HepG2 (cell line): ENCODE measurements at regions not wholly inside any gene's neighbourhood (a gene's known extent, or its start where the extent isn't known, plus 50 kb on each side); places are given as distances from the start of the nearest gene placed in this dataset.

ENCODE experiments used
- ATAC-seq: fragments of 200-7000 bp; cut with Tn5 transposase; 3 replicates; pipeline ENCODE4 v1.9.1; 2020; ENCODE audit warnings: mild to moderate bottlenecking, moderate library complexity
- BruUV-seq: library from RNA; stranded (reverse); fragments of 400-500 nt; replicated peaks from 2 replicates; lab custom pipeline; 2021; lab: Mats Ljungman, UMichigan
- CTCF ChIA-PET: fragments of 300-600 bp; formaldehyde crosslinking; extraction: SDS; loops from one replicate; lab custom pipeline; 2021; ENCODE audit warnings: low total read pairs, inconsistent platforms, low intra/inter-chr PET ratio; lab: Yijun Ruan, JAX
- POLR2A ChIA-PET: fragments of 350-600 bp; sonication (Branson Sonifier 250); formaldehyde crosslinking; loops from one replicate; lab custom pipeline; 2020; ENCODE audit warnings: antibody characterized with exemption, inconsistent platforms; lab: Yijun Ruan, JAX
- DNase-seq: peaks from one replicate; pipeline ENCODE4 v3.0.0-alpha.2; 2015; ENCODE audit warnings: low spot score
- FAIRE-seq: peaks from 3 replicates; lab custom pipeline; 2011; peaks lifted over from hg19 to GRCh38; lab: Jason Lieb, UNC
- H2AFZ ChIP-seq: one replicate; pipeline ENCODE4 v1.6.1; 2011; ENCODE audit warnings: low read length, inconsistent platforms
- H3K27ac ChIP-seq: fragments of 300-600 bp; 3 replicates; pipeline ENCODE4 v1.8.0; 2011; ENCODE audit warnings: mixed run types, mild to moderate bottlenecking, mixed read lengths, low read length, inconsistent platforms; ENCODE audit not compliant: insufficient read depth; ENCODE audit errors: extremely low read length
- H3K27me3 ChIP-seq, 2 experiments: fragments of 200-600 bp in 1 of 2; 2 replicates in 1 of 2; 3 replicates in 1 of 2; pipeline versions ENCODE4 v1.6.0 to v1.8.0; 2011; ENCODE audit warnings: low read length in 2 of 2, mild to moderate bottlenecking in 2 of 2, moderate library complexity in 2 of 2, inconsistent platforms in 1 of 2; ENCODE audit not compliant: insufficient read depth in 2 of 2, control insufficient read depth in 1 of 2
- H3K36me3 ChIP-seq, 2 experiments: fragments of 200-600 bp in 1 of 2; replicated peaks in 1 of 2; 2 replicates in 1 of 2; 3 replicates in 1 of 2; pipeline versions ENCODE4 v1.5.1 to v1.8.0; 2011; ENCODE audit warnings: low read length in 2 of 2, inconsistent platforms in 1 of 2; ENCODE audit not compliant: insufficient read depth in 2 of 2, control insufficient read depth in 1 of 2
- H3K4me1 ChIP-seq: 2 replicates; pipeline ENCODE4 v1.5.1; 2012; ENCODE audit warnings: low read length, inconsistent platforms; ENCODE audit not compliant: insufficient read depth
- H3K4me2 ChIP-seq: 2 replicates; pipeline ENCODE4 v1.6.0; 2011; ENCODE audit warnings: low read depth, low read length, inconsistent platforms
- H3K4me3 ChIP-seq, 3 experiments: fragments of 200-600 bp in 1 of 3; sonication (generic), shearing (Covaris generic) in 1 of 3; replicated peaks in 1 of 3; 2 replicates each; pipeline ENCODE4 v1.5.1; 2011 to 2016; ENCODE audit warnings: low read length in 3 of 3, inconsistent platforms in 2 of 3, low read depth in 2 of 3, mild to moderate bottlenecking in 2 of 3, control low read depth in 1 of 3, mixed read lengths in 1 of 3; ENCODE audit not compliant: insufficient read depth in 1 of 3
- H3K79me2 ChIP-seq: one replicate; pipeline ENCODE4 v1.6.1; 2011; ENCODE audit warnings: low read length, inconsistent platforms; ENCODE audit not compliant: insufficient read depth
- H3K9ac ChIP-seq: 2 replicates; pipeline ENCODE4 v1.6.0; 2011; ENCODE audit warnings: mild to moderate bottlenecking, low read depth, low read length, inconsistent platforms; ENCODE audit not compliant: insufficient read depth
- H3K9me3 ChIP-seq: 2 replicates; pipeline ENCODE4 v1.5.1; 2012; ENCODE audit warnings: mild to moderate bottlenecking, low read length
- H4K20me1 ChIP-seq: 2 replicates; pipeline ENCODE4 v1.6.0; 2011; ENCODE audit warnings: inconsistent platforms, mild to moderate bottlenecking, low read length, moderate library complexity; ENCODE audit not compliant: insufficient read depth
- FOXJ3 ChIP-seq: sonication (generic); formaldehyde crosslinking; IDR thresholded peaks from 2 replicates; pipeline ENCODE4 v1.4.0; 2020; ENCODE audit warnings: missing genetic modification reagents, mild to moderate bottlenecking, borderline replicate concordance
- FOXP1 ChIP-seq, 2 experiments: fragments of 450-650 bp in 1 of 2; IDR thresholded peaks; 2 replicates each; pipeline ENCODE4 v1.6.1; 2017 to 2018; ENCODE audit warnings: antibody characterized with exemption in 1 of 2
- IKZF1 ChIP-seq: fragments of 450-650 bp; IDR thresholded peaks from 2 replicates; pipeline ENCODE4 v1.7.1; 2016
- PRDM4 ChIP-seq: sonication (generic); formaldehyde crosslinking; IDR thresholded peaks from 2 replicates; pipeline ENCODE4 v1.9.0; 2021; ENCODE audit warnings: missing genetic modification reagents, borderline replicate concordance
- SATB2 ChIP-seq: sonication (generic); formaldehyde crosslinking; IDR thresholded peaks from 2 replicates; pipeline ENCODE4 v1.5.0; 2020; ENCODE audit warnings: missing genetic modification reagents
- TBL1XR1 ChIP-seq: fragments of 150-350 bp; IDR thresholded peaks from 2 replicates; pipeline ENCODE4 v1.6.1; 2014; ENCODE audit warnings: borderline replicate concordance, low read length; ENCODE audit not compliant: partially characterized antibody
- ZBTB26 ChIP-seq: IDR thresholded peaks from 2 replicates; pipeline ENCODE4 v1.6.1; 2016; ENCODE audit warnings: missing compliant biosample characterization, missing genetic modification reagents, borderline replicate concordance
- ZKSCAN8 ChIP-seq: IDR thresholded peaks from 2 replicates; pipeline ENCODE4 v1.6.1; 2016; ENCODE audit warnings: borderline replicate concordance, missing genetic modification reagents, missing compliant biosample characterization
- ZNF3 ChIP-seq: IDR thresholded peaks from 2 replicates; pipeline ENCODE4 v1.7.0; 2017; ENCODE audit warnings: inconsistent platforms
- ZNF34 ChIP-seq: sonication (generic); formaldehyde crosslinking; IDR thresholded peaks from 2 replicates; pipeline ENCODE4 v1.4.0; 2020; ENCODE audit warnings: mild to moderate bottlenecking, missing genetic modification reagents, borderline replicate concordance
- ZNF607 ChIP-seq: sonication (generic); formaldehyde crosslinking; IDR thresholded peaks from 2 replicates; pipeline ENCODE4 v1.5.1; 2020; ENCODE audit warnings: missing genetic modification reagents, mild to moderate bottlenecking, borderline replicate concordance
- WGBS: methylation state at CpG from one replicate; pipeline ENCODE4 v1.1.6; 2017; ENCODE audit warnings: low lambda C conversion rate; 5-methylcytosine and 5-hydroxymethylcytosine counted together
- in situ Hi-C: cut with HindIII; loops from 2 replicates; pipeline ENCODE4 v1.10.0; 2017; ENCODE audit warnings: low pct_unique_long_range_greater_than_20kb; ENCODE audit not compliant: extremely low pct_ligation_motif_present
- intact Hi-C: fragments of 100-400 bp; cut with micrococcal nuclease; formaldehyde crosslinking; loops from one replicate; pipeline ENCODE4 v1.10.0; 2022; ENCODE audit not compliant: unreplicated experiment
- TF ChIP-seq, protein P1 (sequence below): IDR thresholded peaks from 2 replicates; pipeline ENCODE4 v1.6.1; 2016; ENCODE audit warnings: low read depth, borderline replicate concordance
- TF ChIP-seq, protein P2 (sequence below): sonication (generic); formaldehyde crosslinking; IDR thresholded peaks from 2 replicates; pipeline ENCODE4 v1.4.0; 2020; ENCODE audit warnings: missing genetic modification reagents, borderline replicate concordance

DNA sequence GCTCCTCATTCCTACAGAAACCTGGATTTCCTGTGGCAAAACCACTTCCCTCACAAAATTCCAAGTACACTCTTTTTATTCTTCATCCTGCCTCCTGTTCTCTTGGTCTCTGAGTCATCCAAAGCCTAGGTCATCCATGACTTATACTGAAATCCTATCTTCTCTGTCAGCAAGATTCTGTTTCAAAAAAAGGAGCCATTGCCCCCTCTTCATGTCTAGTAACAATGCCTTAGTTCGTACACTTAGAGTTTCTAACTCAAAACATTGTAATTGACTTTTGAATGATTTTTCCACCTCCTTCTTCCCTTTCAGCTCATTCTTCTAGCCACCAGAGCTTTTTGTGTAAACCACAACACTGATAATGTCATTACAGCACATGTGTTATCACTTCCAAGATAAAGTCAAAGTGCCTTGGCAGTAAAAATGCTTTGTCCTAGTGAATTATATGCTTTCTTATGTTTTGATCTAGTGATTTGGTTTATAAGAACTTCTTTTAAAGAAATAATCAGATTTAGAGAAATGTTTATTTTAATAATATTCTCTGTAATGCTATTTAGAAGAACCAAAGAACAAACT, 256.5 kb upstream of the NECTIN3 start:
- no TSS peak for BruUV-seq
- Histone ChIP-seq H3K9ac (no peak overlapping the region), H3K36me3 (no peaks in the 10 kb centered on the region), H3K79me2 (no peaks in the 10 kb centered on the region), H3K4me1 (peaks cover 8% of the 10 kb centered on the region), H3K4me2 (no peak overlapping the region), H2AFZ (no peak overlapping the region), H3K27me3 (no peaks in the 10 kb centered on the region), H3K4me3 (no peak overlapping the region), H3K9me3 (no peaks in the 10 kb centered on the region), H3K27ac (no peak overlapping the region), H4K20me1 (no peaks in the 10 kb centered on the region)
- FAIRE-seq (no peak), ATAC-seq (no peak), DNase-seq (no peak)
- WGBS = 47% methylated on average over 1 of the region's 1 CpG
- ChIA-PET CTCF (no interaction called here), POLR2A (no interaction called here)
- in situ Hi-C loops = no loop called here
- intact Hi-C loops = no loop called here
- TF ChIP-seq IKZF1 (no peak), FOXJ3 (CRISPR knock-in tag) (no peak), ZBTB26 (no peak), ZNF3 (CRISPR knock-in tag) (no peak), FOXP1 (IDR thresholded peaks at IDR 0.05) (no peak), FOXP1 (CRISPR knock-in tag; IDR thresholded peaks at IDR 0.05) (no peak), ZNF34 (CRISPR knock-in tag) (no peak), PRDM4 (CRISPR knock-in tag) (no peak), ZKSCAN8 (CRISPR knock-in tag) (no peak), TBL1XR1 (no peak), SATB2 (CRISPR knock-in tag) (no peak), ZNF607 (CRISPR knock-in tag) (no peak)
- TF ChIP-seq, protein P1, sequence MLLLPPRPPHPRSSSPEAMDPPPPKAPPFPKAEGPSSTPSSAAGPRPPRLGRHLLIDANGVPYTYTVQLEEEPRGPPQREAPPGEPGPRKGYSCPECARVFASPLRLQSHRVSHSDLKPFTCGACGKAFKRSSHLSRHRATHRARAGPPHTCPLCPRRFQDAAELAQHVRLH (CRISPR knock-in tag) = no peak
- TF ChIP-seq, protein P2, sequence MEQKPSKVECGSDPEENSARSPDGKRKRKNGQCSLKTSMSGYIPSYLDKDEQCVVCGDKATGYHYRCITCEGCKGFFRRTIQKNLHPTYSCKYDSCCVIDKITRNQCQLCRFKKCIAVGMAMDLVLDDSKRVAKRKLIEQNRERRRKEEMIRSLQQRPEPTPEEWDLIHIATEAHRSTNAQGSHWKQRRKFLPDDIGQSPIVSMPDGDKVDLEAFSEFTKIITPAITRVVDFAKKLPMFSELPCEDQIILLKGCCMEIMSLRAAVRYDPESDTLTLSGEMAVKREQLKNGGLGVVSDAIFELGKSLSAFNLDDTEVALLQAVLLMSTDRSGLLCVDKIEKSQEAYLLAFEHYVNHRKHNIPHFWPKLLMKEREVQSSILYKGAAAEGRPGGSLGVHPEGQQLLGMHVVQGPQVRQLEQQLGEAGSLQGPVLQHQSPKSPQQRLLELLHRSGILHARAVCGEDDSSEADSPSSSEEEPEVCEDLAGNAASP = no peak
